Breast epithelium (tissue), 4 donors: ENCODE measurements at regions not wholly inside any gene's neighbourhood (a gene's known extent, or its start where the extent isn't known, plus 50 kb on each side); places are given as distances from the start of the nearest gene placed in this dataset.

Experiments
- DNase-seq, 2 donors: peaks; one replicate each; pipeline ENCODE4 v3.0.0-alpha.2; 2019; ENCODE audit warnings: low spot score in 2 of 2
- H3K27ac ChIP-seq, 2 donors: fragments of 200-600 bp; sonication (generic) in 1 of 2; one replicate each; pipeline ENCODE4 v1.5.1; 2016 to 2019; ENCODE audit warnings: mild to moderate bottlenecking in 1 of 2
- H3K27me3 ChIP-seq, 2 donors: fragments of 200-600 bp; sonication (generic) in 1 of 2; one replicate each; pipeline versions ENCODE4 v1.5.1 to v1.6.0; 2017 to 2019; ENCODE audit warnings: control low read depth in 1 of 2, mild to moderate bottlenecking in 1 of 2
- H3K36me3 ChIP-seq: fragments of 200-600 bp; one replicate; pipeline ENCODE4 v1.5.1; 2019
- H3K4me1 ChIP-seq, 2 donors: fragments of 200-600 bp; sonication (generic); one replicate each; pipeline ENCODE4 v1.5.1; 2016 to 2019; ENCODE audit warnings: control low read depth in 1 of 2
- H3K4me3 ChIP-seq, 3 donors: fragments of 200-600 bp; sonication (generic); 1 replicate in 2 of 3; 2 replicates in 1 of 3; pipeline ENCODE4 v1.5.1; 2016 to 2019; ENCODE audit warnings: mild to moderate bottlenecking in 3 of 3, moderate library complexity in 2 of 3
- H3K9me3 ChIP-seq, 2 donors: fragments of 200-600 bp; sonication (generic) in 1 of 2; one replicate each; pipeline ENCODE4 v1.5.1; 2016 to 2019; ENCODE audit warnings: control low read depth in 1 of 2
- CTCF ChIP-seq, 3 donors: fragments of 450-650 bp; IDR thresholded peaks; one replicate each; pipeline ENCODE4 v1.5.1; 2016 to 2017; ENCODE audit warnings: antibody characterized with exemption in 3 of 3, mild to moderate bottlenecking in 3 of 3, moderate library complexity in 3 of 3
- POLR2A ChIP-seq: fragments of 450-650 bp; IDR thresholded peaks from one replicate; pipeline ENCODE4 v1.6.1; 2016; ENCODE audit warnings: antibody characterized with exemption, mild to moderate bottlenecking, moderate library complexity
- POLR2AphosphoS5 ChIP-seq, 3 donors: sonication (generic); formaldehyde crosslinking; IDR thresholded peaks; one replicate each; pipeline ENCODE4 v1.6.1; 2017; ENCODE audit warnings: antibody characterized with exemption in 3 of 3
- intact Hi-C: fragments of 100-400 bp; cut with DNase I; formaldehyde crosslinking; loops from one replicate; pipeline ENCODE4 v1.15.1; 2023; ENCODE audit warnings: low total_unique reads

- no peak for DNase-seq
These were observed 330.5 kb upstream of the TCF4 start for GRCh38 chr18:55918444-55918843.

GRCh38 chr18:55912919-55913318 lies 324.9 kb upstream of the TCF4 start:
- Histone ChIP-seq H3K27me3 (no peaks in the 10 kb centered on the region), H3K4me1 (no peaks in the 10 kb centered on the region), H3K4me3 (no peak overlapping the region), H3K27ac (no peak overlapping the region), H3K36me3 (no peaks in the 10 kb centered on the region), H3K9me3 (no peaks in the 10 kb centered on the region)
- intact Hi-C loops, result no loop called here
- TF ChIP-seq POLR2AphosphoS5 (IDR thresholded peaks at IDR 0.05) (no peak), CTCF (IDR thresholded peaks at IDR 0.05) (no peak), POLR2A (no peak)
- no peak for DNase-seq

More at GRCh38 chr18:55918444-55918843, 330.5 kb upstream of the TCF4 start:
- Histone ChIP-seq H3K4me3 (no peak overlapping the region), H3K27me3 (no peaks in the 10 kb centered on the region), H3K27ac (no peak overlapping the region), H3K9me3 (no peaks in the 10 kb centered on the region), H3K4me1 (no peaks in the 10 kb centered on the region), H3K36me3 (no peaks in the 10 kb centered on the region)
- TF ChIP-seq POLR2A (no peak), POLR2AphosphoS5 (IDR thresholded peaks at IDR 0.05) (no peak), CTCF (IDR thresholded peaks at IDR 0.05) (no peak)
- intact Hi-C loops, result no loop called here

GRCh38 chr18:55912071-55912470 lies 324.1 kb upstream of the TCF4 start:
- no peak for DNase-seq
- intact Hi-C loops, result no loop called here
- Histone ChIP-seq H3K27me3 (no peaks in the 10 kb centered on the region), H3K36me3 (no peaks in the 10 kb centered on the region), H3K9me3 (no peaks in the 10 kb centered on the region), H3K27ac (no peak overlapping the region), H3K4me3 (no peak overlapping the region), H3K4me1 (no peaks in the 10 kb centered on the region)
- no peak for TF ChIP-seq CTCF (IDR thresholded peaks at IDR 0.05)
- no peak for TF ChIP-seq POLR2A
- TF ChIP-seq POLR2AphosphoS5 (IDR thresholded peaks at IDR 0.05), result no peak

- intact Hi-C loops, result no loop called here
- Histone ChIP-seq H3K9me3 (no peaks in the 10 kb centered on the region), H3K4me3 (no peak overlapping the region), H3K27me3 (no peaks in the 10 kb centered on the region), H3K4me1 (no peaks in the 10 kb centered on the region), H3K27ac (no peak overlapping the region), H3K36me3 (no peaks in the 10 kb centered on the region)
- DNase-seq, result no peak
- TF ChIP-seq POLR2AphosphoS5 (IDR thresholded peaks at IDR 0.05) (no peak), CTCF (IDR thresholded peaks at IDR 0.05) (no peak)
These were observed 322.3 kb upstream of the TCF4 start for GRCh38 chr18:55910296-55910695.

GRCh38 chr18:55908901-55909366 lies 320.9 kb upstream of the TCF4 start:
- Histone ChIP-seq H3K4me1 (no peaks in the 10 kb centered on the region), H3K36me3 (no peaks in the 10 kb centered on the region), H3K4me3 (no peak overlapping the region), H3K9me3 (no peaks in the 10 kb centered on the region), H3K27me3 (no peaks in the 10 kb centered on the region), H3K27ac (no peak overlapping the region)
- DNase-seq, result no peak
- intact Hi-C loops, result no loop called here
- no peak for TF ChIP-seq POLR2AphosphoS5 (IDR thresholded peaks at IDR 0.05)
- no peak for TF ChIP-seq CTCF (IDR thresholded peaks at IDR 0.05)
- TF ChIP-seq POLR2A, result no peak
